ENCODE measurements at regions not wholly inside any gene's neighbourhood (a gene's known extent, or its start where the extent isn't known, plus 50 kb on each side); places are given as distances from the start of the nearest gene placed in this dataset.

GRCh38 chr5:93192087-93192486 is 388.9 kb downstream of the NR2F1-AS1 start:
- intact Hi-C loops (cut with DNase I), result no loop called here
- H3K36me3 ChIP-seq, result no peaks in the 10 kb centered on the region
- DNase-seq (no peak), ATAC-seq (no peak)
- H3K9me3 ChIP-seq, result no peaks in the 10 kb centered on the region
- H3K27me3 ChIP-seq, result no peaks in the 10 kb centered on the region
- WGBS, 2 donors, result 47 to 63% methylated on average over 2 of the region's 2 CpGs
- no peak overlapping the region for H3K27ac ChIP-seq
- peaks cover 0 to 8% (median 0%) of the 10 kb centered on the region in 9 donors for H3K4me1 ChIP-seq
- no peak overlapping the region for H3K4me3 ChIP-seq
- no peak for TF ChIP-seq CTCF (IDR thresholded peaks at IDR 0.05)

- H3K4me3 ChIP-seq, result no peak overlapping the region
- no peak overlapping the region for H3K27ac ChIP-seq
- no peaks in the 10 kb centered on the region for H3K9me3 ChIP-seq
- no peak for DNase-seq
- 92% methylated on average over 11 of the region's 11 CpGs for WGBS, 2 donors
- peaks cover 0 to 8% (median 0%) of the 10 kb centered on the region in 9 donors for H3K4me1 ChIP-seq
- ATAC-seq, result no peak
- intact Hi-C loops (cut with DNase I), result no loop called here
- TF ChIP-seq CTCF (IDR thresholded peaks at IDR 0.05), result no peak
- no peaks in the 10 kb centered on the region for H3K36me3 ChIP-seq
- H3K27me3 ChIP-seq, result no peaks in the 10 kb centered on the region
Observed at GRCh38 chr5:93191035-93191817, 389.8 kb downstream of the NR2F1-AS1 start.

GRCh38 chr5:93189707-93190120 is 391.3 kb downstream of the NR2F1-AS1 start:
- H3K4me3 ChIP-seq, result no peak overlapping the region
- no peaks in the 10 kb centered on the region for H3K27me3 ChIP-seq
- ATAC-seq, result peak in 1 of 8 donors; percentile 63
- H3K9me3 ChIP-seq, result no peaks in the 10 kb centered on the region
- intact Hi-C loops (cut with DNase I), result no loop called here
- DNase-seq, result no peak
- peaks cover 0 to 8% (median 0%) of the 10 kb centered on the region in 9 donors for H3K4me1 ChIP-seq
- TF ChIP-seq CTCF (IDR thresholded peaks at IDR 0.05), result no peak
- 45 to 48% methylated on average over 2 of the region's 2 CpGs for WGBS, 2 donors
- H3K27ac ChIP-seq, result no peak overlapping the region
- H3K36me3 ChIP-seq, result no peaks in the 10 kb centered on the region

- no peak for DNase-seq
- TF ChIP-seq CTCF (IDR thresholded peaks at IDR 0.05), result no peak
- Histone ChIP-seq H3K9me3 (no peaks in the 10 kb centered on the region), H3K36me3 (no peaks in the 10 kb centered on the region), H3K27me3 (no peaks in the 10 kb centered on the region), H3K4me3 (no peak overlapping the region), H3K27ac (no peak overlapping the region), H3K4me1 (peaks cover 0 to 8% (median 0%) of the 10 kb centered on the region in 9 donors)
- 37 to 52% methylated on average over 3 of the region's 3 CpGs for WGBS, 2 donors
- intact Hi-C loops (cut with DNase I), result no loop called here
- ATAC-seq, result peak in 2 of 8 donors; percentile 22 to 59
Observed at GRCh38 chr5:93188876-93189485, 392.0 kb downstream of the NR2F1-AS1 start.

Measured in heart right ventricle (tissue), 16 donors.